MM.1S (cell line): ENCODE measurements at regions not wholly inside any gene's neighbourhood (a gene's known extent, or its start where the extent isn't known, plus 50 kb on each side); places are given as distances from the start of the nearest gene placed in this dataset.

Experiments
- CTCF ChIP-seq: fragments of 300-600 bp; sonication (generic); IDR thresholded peaks from 2 replicates; pipeline ENCODE4 v1.5.1; 2016; ENCODE audit warnings: antibody characterized with exemption, low read length, mixed read lengths
- EZH2 ChIP-seq: fragments of 300-600 bp; sonication (generic); optimal IDR thresholded peaks from 2 replicates; pipeline ENCODE3; 2017; ENCODE audit warnings: low read depth, mild to moderate bottlenecking, antibody characterized with exemption, low read length, mixed read lengths
- EZH2phosphoT487 ChIP-seq: fragments of 300-600 bp; sonication (generic); IDR thresholded peaks from 2 replicates; pipeline ENCODE4 v1.6.1; 2018; ENCODE audit warnings: antibody characterized with exemption, low read length

- TF ChIP-seq CTCF (peak; percentile 40), EZH2 (no peak), EZH2phosphoT487 (no peak)
These were observed 53.5 kb upstream of the MYEOV start for GRCh38 chr11:69240332-69241074.
